ENCODE measurements at regions not wholly inside any gene's neighbourhood (a gene's known extent, or its start where the extent isn't known, plus 50 kb on each side); places are given as distances from the start of the nearest gene placed in this dataset.
A peak's percentile ranks its signal among the peaks of the same experiment; 100 is the strongest.

- H3K27me3 Mint-ChIP-seq (ENCODE audit: insufficient read depth): no peaks in the 10 kb centered on the region
- no peaks in the 10 kb centered on the region for H3K36me3 Mint-ChIP-seq (ENCODE audit: low read depth)
- peaks cover 6% of the 10 kb centered on the region for H3K9me3 Mint-ChIP-seq
- TF ChIP-seq CTCF (conservative IDR thresholded peaks at IDR 0.05): no peak
- 86 to 88% methylated on average over 8 to 9 of the region's 9 CpGs for WGBS, 2 experiments (ENCODE audit: insufficient coverage in 1 of 2, insufficient read length in 1 of 2)
- no peak overlapping the region for H3K27ac ChIP-seq (ENCODE audit: low read depth, low read length)
- DNase-seq: no peak
- H3K4me1 Mint-ChIP-seq: peaks cover 31% of the 10 kb centered on the region
- H3K27ac Mint-ChIP-seq: no peak overlapping the region
- no peak overlapping the region for H3K4me3 ChIP-seq (ENCODE audit: low read length)
- H3K9me3 ChIP-seq (ENCODE audit: control insufficient read depth, low read length): no peaks in the 10 kb centered on the region
- H3K27me3 ChIP-seq (ENCODE audit: control insufficient read depth, insufficient read depth, low read length, poor library complexity, severe bottlenecking): no peaks in the 10 kb centered on the region
- H3K9ac ChIP-seq (ENCODE audit: extremely low read depth, low read length, poor library complexity, severe bottlenecking): no peak overlapping the region
- no peak overlapping the region for H3K4me3 Mint-ChIP-seq
- H3K4me1 ChIP-seq (ENCODE audit: control insufficient read depth, insufficient read depth, low read length): no peaks in the 10 kb centered on the region
- no peaks in the 10 kb centered on the region for H3K36me3 ChIP-seq (ENCODE audit: control insufficient read depth, insufficient read depth, low read length)
Measured at GRCh38 chr16:73610160-73610559, 562.2 kb upstream of the ZFHX3 start.

- no peak for TF ChIP-seq CTCF (conservative IDR thresholded peaks at IDR 0.05)
- H3K36me3 ChIP-seq (ENCODE audit: control insufficient read depth, insufficient read depth, low read length): no peaks in the 10 kb centered on the region
- no peaks in the 10 kb centered on the region for H3K36me3 Mint-ChIP-seq (ENCODE audit: low read depth)
- no peak overlapping the region for H3K4me3 Mint-ChIP-seq
- H3K27ac Mint-ChIP-seq: no peak overlapping the region
- no peak overlapping the region for H3K9ac ChIP-seq (ENCODE audit: extremely low read depth, low read length, poor library complexity, severe bottlenecking)
- H3K27ac ChIP-seq (ENCODE audit: low read depth, low read length): no peak overlapping the region
- H3K9me3 Mint-ChIP-seq: peaks cover 6% of the 10 kb centered on the region
- H3K4me1 ChIP-seq (ENCODE audit: control insufficient read depth, insufficient read depth, low read length): peaks cover 3% of the 10 kb centered on the region
- WGBS, 2 experiments (ENCODE audit: insufficient coverage in 1 of 2, insufficient read length in 1 of 2): 88 to 91% methylated on average over 8 of the region's 8 CpGs
- no peaks in the 10 kb centered on the region for H3K9me3 ChIP-seq (ENCODE audit: control insufficient read depth, low read length)
- H3K4me1 Mint-ChIP-seq: peaks cover 35% of the 10 kb centered on the region
- H3K4me3 ChIP-seq (ENCODE audit: low read length): no peak overlapping the region
- no peaks in the 10 kb centered on the region for H3K27me3 ChIP-seq (ENCODE audit: control insufficient read depth, insufficient read depth, low read length, poor library complexity, severe bottlenecking)
- H3K27me3 Mint-ChIP-seq (ENCODE audit: insufficient read depth): no peaks in the 10 kb centered on the region
- no peak for DNase-seq
Measured at GRCh38 chr16:73608911-73609310, 561.0 kb upstream of the ZFHX3 start.

- peak overlapping the region; percentile 45 for H3K27ac ChIP-seq (ENCODE audit: low read depth, low read length)
- H3K27me3 ChIP-seq (ENCODE audit: control insufficient read depth, insufficient read depth, low read length, poor library complexity, severe bottlenecking): no peaks in the 10 kb centered on the region
- no peaks in the 10 kb centered on the region for H3K9me3 ChIP-seq (ENCODE audit: control insufficient read depth, low read length)
- peak overlapping the region; percentile 33 for H3K4me3 ChIP-seq (ENCODE audit: low read length)
- WGBS, 2 experiments (ENCODE audit: insufficient coverage in 1 of 2, insufficient read length in 1 of 2): 70 to 87% methylated on average over 4 to 5 of the region's 5 CpGs
- peaks cover 3% of the 10 kb centered on the region for H3K4me1 ChIP-seq (ENCODE audit: control insufficient read depth, insufficient read depth, low read length)
- peak overlapping the region; percentile 4 for H3K9ac ChIP-seq (ENCODE audit: extremely low read depth, low read length, poor library complexity, severe bottlenecking)
- peak overlapping the region; percentile 82 for H3K27ac Mint-ChIP-seq
- no peak overlapping the region for H3K4me3 Mint-ChIP-seq
- no peaks in the 10 kb centered on the region for H3K36me3 Mint-ChIP-seq (ENCODE audit: low read depth)
- no peak for TF ChIP-seq CTCF (conservative IDR thresholded peaks at IDR 0.05)
- H3K9me3 Mint-ChIP-seq: peaks cover 6% of the 10 kb centered on the region
- H3K27me3 Mint-ChIP-seq (ENCODE audit: insufficient read depth): no peaks in the 10 kb centered on the region
- H3K4me1 Mint-ChIP-seq: peaks cover 17% of the 10 kb centered on the region
- no peaks in the 10 kb centered on the region for H3K36me3 ChIP-seq (ENCODE audit: control insufficient read depth, insufficient read depth, low read length)
- peak; percentile 46 for DNase-seq
Measured at GRCh38 chr16:73605309-73605708, 557.4 kb upstream of the ZFHX3 start.

Measured in endodermal cell (in vitro differentiated cells).